Pons (tissue), 1 donor: ENCODE measurements at regions not wholly inside any gene's neighbourhood (a gene's known extent, or its start where the extent isn't known, plus 50 kb on each side); places are given as distances from the start of the nearest gene placed in this dataset.
"Not testable (repeated sequence)": the region's sequence is repeated elsewhere in the genome, so short reads cannot be mapped to it uniquely, and the experiment has no call there.

Source experiments
- DNase-seq: peaks from one replicate; pipeline ENCODE4 v3.0.0-alpha.2; 2016; ENCODE audit warnings: low spot score

GRCh38 chr2:113341191-113341869 is 62.6 kb upstream of the PAX8 start:
- DNase-seq: no peak

GRCh38 chr2:113337809-113338208 is 59.1 kb upstream of the PAX8 start:
- DNase-seq: no peak

GRCh38 chr2:113336040-113336439 is 57.3 kb upstream of the PAX8 start:
- DNase-seq: not testable (repeated sequence)

GRCh38 chr2:113334147-113334546 is 55.4 kb upstream of the PAX8 start:
- DNase-seq: no peak

- DNase-seq: not testable (repeated sequence)
Observed at GRCh38 chr2:113333735-113334134, 55.0 kb upstream of the PAX8 start.

GRCh38 chr2:113330060-113330767 is 51.5 kb upstream of the PAX8 start:
- DNase-seq: not testable (repeated sequence)

- not testable (repeated sequence) for DNase-seq
Observed at GRCh38 chr2:113328973-113329372, 50.3 kb upstream of the PAX8 start.

- DNase-seq: not testable (repeated sequence)
Observed at GRCh38 chr2:113328572-113328971, 49.9 kb upstream of the PAX8 start.
